ENCODE measurements at regions not wholly inside any gene's neighbourhood (a gene's known extent, or its start where the extent isn't known, plus 50 kb on each side); places are given as distances from the start of the nearest gene placed in this dataset.
"Not testable (repeated sequence)": the region's sequence is repeated elsewhere in the genome, so short reads cannot be mapped to it uniquely, and the experiment has no call there.

DNA sequence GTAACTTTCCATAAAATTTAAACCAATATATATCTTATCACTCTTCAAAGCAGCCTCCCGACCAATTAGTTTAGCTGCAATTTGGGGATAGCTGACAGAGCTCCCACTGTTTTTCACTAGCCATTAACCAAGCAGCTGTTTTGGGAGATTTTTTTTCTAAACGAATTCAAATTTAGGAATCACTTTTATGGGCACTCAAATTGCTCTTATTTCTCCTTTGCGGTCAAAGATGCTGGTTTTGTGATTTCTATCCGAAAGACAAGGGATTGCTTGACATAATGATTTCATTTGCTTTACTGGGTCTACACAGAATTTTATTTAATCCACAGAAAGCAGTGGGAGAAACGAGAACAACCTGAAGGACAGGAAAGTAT lies 505.7 kb upstream of the IL12A start:
- DNase-seq, result no peak

GRCh38 chr3:159486580-159486979 lies 502.1 kb upstream of the IL12A start:
- DNase-seq, result no peak

GRCh38 chr3:159487304-159487703 lies 501.3 kb upstream of the IL12A start:
- DNase-seq, result no peak

GRCh38 chr3:159488602-159489001 lies 500.0 kb upstream of the IL12A start:
- DNase-seq, result no peak

DNA sequence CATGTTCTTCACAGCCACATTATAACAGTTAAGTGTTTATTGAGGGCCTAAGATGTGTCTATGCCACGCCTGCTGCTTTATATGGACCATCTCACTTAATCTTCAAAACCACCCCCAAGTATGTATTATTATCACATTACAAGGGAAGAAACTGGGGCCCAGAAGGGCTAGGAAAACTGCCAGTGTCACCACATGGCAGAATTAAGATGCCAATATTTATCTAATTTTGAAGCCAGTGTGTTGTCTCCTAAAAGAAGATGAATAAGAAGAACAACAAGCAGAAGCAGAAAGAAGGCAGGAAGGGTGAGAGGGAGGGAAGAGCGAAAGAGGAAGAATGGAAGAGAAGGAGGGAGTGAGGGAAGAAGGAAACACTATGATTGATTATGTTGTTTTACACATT lies 491.3 kb upstream of the IL12A start:
- DNase-seq, result no peak

DNA sequence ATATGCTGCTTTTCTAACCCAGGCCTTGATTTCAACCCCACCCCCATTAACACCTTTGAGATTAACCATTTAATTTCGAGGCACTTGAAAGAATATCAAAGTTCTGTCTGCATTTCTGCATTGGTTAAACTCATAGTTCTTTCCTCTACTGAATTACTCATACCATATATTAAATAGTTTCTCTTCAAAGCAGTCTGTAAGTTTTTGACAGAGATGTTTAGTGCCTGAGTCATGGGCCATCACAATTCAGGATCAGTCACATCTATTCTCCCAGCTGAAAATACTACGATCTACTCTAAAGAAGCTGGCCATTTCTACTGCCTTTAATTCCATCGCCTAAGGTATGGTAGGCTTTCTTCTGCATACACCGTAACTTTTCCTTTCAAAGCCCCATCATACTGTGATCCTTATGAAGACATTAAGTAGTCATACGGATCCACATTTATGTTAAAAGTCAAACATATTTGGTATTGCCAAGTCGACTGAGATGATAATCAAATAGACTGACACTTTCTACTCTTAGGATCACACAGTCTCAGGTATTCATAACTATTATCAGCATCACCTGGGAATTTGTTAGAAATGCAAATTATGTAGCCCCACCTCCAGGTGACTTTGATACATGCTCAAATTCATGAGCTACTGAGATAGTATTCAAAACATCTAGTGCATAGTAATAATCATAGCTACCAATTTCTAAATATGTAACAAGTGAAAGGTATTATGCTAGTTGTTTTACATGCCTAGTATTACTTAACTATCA lies 489.4 kb upstream of the IL12A start:
- DNase-seq, result no peak

DNA sequence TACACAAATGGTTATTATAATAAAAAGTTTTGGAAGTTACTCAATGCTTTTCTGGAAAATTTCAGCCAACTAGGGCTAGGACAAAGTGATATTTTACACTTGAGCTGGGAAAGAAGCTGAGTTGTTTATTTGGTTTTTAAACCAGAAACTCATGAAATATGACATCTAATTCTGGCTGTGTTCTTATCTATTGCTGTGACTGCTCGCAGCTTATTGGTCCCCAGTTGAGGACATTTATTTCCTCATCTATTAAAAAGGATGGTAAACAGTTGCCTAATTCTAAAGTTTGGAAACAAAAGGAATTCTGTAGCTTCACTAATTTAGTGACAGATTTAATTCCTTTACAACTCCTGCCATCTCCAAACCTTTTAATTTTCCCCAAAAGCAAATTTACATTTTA lies 487.6 kb upstream of the IL12A start:
- no peak for DNase-seq

- no peak for DNase-seq
These were observed 485.6 kb upstream of the IL12A start for GRCh38 chr3:159502986-159503385.

- DNase-seq, result not testable (repeated sequence)
These were observed 477.6 kb upstream of the IL12A start for GRCh38 chr3:159510988-159511387.

GRCh38 chr3:159513444-159513843 lies 475.2 kb upstream of the IL12A start:
- DNase-seq, result no peak

- DNase-seq, result no peak
These were observed 474.7 kb upstream of the IL12A start for GRCh38 chr3:159513867-159514380.

- no peak for DNase-seq
These were observed 471.5 kb upstream of the IL12A start for GRCh38 chr3:159517105-159517504.

GRCh38 chr3:159520638-159521037 lies 468.0 kb upstream of the IL12A start:
- DNase-seq, result no peak

DNA sequence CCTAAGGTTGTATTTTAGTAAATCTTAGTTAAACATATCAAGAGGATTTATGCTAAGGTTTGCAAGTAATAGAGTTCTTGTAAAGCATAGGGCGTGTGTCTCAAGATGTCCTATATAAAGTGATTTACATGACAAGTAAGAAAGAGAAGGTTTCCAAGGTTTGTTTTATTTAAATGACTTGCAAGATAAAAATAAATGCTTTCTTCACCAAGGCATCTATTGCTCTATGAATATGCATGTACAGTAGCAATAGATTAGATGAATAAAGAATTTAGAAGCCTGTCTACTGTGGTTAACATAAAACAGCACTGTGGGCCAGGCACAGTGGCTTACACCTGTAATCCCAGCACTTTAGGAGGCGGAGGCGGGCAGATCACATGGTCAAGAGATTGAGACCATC lies 466.4 kb upstream of the IL12A start:
- DNase-seq, result no peak

GRCh38 chr3:159528251-159528895 lies 460.3 kb upstream of the IL12A start:
- no peak for DNase-seq

DNA sequence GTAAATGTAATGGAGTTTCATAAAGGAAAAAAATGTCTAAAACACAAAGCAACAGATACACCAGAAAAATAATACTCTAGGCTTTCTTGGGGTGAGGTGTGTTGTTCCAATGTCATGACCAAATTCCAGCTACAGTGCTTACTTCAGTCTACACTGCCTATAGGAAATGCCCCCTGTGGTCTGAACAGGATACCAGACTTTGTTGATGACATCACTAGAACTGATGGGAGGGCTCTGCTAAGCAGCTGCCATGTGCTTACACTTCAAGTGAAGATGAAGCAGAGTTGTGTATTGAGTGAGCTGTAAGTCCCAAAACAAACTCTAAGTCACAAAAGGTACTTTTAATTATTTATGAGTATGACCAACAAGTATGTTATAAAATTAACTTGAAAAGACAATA lies 456.1 kb upstream of the IL12A start:
- no peak for DNase-seq

GRCh38 chr3:159534496-159534895 lies 454.1 kb upstream of the IL12A start:
- no peak for DNase-seq

DNA sequence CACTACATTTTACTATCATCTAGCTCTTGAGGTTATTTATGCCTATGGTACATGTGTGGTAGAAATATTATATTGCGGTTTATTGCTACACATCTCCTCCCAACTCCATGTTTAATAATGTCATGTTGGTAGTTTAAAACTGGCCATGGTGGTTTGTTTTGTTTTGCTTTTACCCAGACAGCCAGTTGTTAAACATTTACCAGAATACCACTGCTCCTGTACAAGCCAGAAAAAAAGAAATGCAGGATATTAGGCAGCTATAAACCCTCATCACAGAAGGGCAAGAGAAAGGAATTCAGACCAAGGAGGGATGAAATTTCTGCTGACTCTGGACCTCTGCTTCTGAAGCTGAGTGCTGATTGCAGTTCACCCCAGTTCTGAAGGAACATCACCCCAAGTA lies 451.8 kb upstream of the IL12A start:
- DNase-seq, result no peak

GRCh38 chr3:159538507-159538906 lies 450.1 kb upstream of the IL12A start:
- no peak for DNase-seq

GRCh38 chr3:159540882-159541495 lies 447.6 kb upstream of the IL12A start:
- no peak for DNase-seq

DNA sequence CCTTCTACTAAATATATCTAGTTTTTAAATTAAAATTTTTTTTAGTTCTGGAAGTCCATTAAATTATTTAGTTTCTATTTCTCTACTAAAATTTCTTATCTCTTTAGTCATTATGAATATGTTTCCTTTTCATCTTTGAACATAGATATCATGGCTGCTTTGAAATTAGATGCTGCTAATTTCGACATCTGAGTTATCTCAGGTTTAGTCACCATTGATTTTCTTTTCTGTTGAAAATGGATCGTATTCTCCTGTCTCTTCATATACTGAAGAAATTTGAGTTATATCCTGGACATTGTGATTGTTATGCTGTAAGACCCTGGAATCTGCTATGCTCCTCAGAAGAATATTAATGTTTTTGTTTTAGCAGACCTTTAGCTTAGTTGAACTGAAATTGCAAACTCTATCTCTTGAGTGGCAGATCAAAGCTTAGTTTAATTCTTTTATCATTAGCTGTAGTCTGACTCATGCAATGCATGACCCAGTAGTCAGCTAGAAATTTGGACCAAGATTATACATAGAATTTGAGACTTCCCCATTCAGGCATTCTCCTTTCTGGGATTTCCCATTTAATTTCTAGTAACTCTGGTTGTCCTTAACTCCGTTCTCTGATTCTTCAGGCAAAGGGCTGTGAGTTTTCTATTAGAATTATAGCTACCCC lies 439.8 kb upstream of the IL12A start:
- no peak for DNase-seq

- no peak for DNase-seq
These were observed 433.4 kb upstream of the IL12A start for GRCh38 chr3:159555205-159555604.

DNA sequence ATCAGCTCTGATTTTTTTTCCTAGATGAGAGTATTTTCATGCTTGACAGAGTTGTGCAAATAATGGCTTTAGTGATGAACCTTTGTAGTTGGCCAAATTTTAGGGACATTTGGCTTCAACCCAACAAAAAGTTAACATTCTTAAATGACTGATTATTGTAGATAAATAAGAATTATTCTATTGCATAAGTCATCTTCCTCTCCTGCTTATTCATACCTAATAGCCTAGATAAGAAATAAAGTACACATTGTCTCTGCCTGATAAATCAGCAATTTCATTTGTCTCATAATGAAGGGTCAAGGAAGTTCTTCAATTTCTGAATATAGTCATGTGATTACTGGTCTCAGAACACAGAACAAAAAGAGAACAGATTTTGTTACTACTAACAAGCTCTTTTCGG lies 428.9 kb upstream of the IL12A start:
- no peak for DNase-seq
